HG03442 (cell line): ENCODE measurements at regions not wholly inside any gene's neighbourhood (a gene's known extent, or its start where the extent isn't known, plus 50 kb on each side); places are given as distances from the start of the nearest gene placed in this dataset.

ENCODE experiments used
- ATAC-seq: cut with Tn5 transposase; IDR thresholded peaks from one replicate; pipeline ENCODE4 v1.9.1; 2021; ENCODE audit warnings: mild to moderate bottlenecking, moderate library complexity; ENCODE audit not compliant: unreplicated experiment

- no peak for ATAC-seq
These were observed 205.0 kb downstream of the UBE2E3 start for GRCh38 chr2:181185421-181185820.

DNA sequence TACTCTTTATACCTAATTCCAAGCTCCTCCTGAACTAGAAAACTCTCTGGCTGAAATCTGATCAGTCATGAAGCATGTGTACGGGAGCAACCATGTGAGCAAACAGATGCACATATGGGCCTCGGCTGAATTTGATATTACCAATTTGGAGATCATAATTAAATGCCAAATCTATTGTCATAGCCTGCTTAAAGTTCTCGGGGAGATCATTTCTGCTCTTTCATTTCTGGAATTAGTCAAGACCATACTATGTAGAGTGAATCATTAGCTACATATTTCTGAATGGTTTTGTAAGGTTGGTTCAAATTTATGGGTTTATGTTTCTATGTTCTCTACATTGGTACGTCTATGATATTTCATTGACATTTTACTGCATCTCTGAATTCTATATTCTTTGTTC lies 205.5 kb downstream of the UBE2E3 start:
- ATAC-seq: no peak

GRCh38 chr2:181188605-181189004 lies 208.2 kb downstream of the UBE2E3 start:
- no peak for ATAC-seq

GRCh38 chr2:181189951-181190350 lies 209.5 kb downstream of the UBE2E3 start:
- no peak for ATAC-seq

GRCh38 chr2:181190711-181191110 lies 210.3 kb downstream of the UBE2E3 start:
- ATAC-seq: no peak

GRCh38 chr2:181193550-181193949 lies 213.1 kb downstream of the UBE2E3 start:
- no peak for ATAC-seq

- no peak for ATAC-seq
These were observed 216.0 kb downstream of the UBE2E3 start for GRCh38 chr2:181196401-181196800.

- no peak for ATAC-seq
These were observed 216.8 kb downstream of the UBE2E3 start for GRCh38 chr2:181197140-181197760.

DNA sequence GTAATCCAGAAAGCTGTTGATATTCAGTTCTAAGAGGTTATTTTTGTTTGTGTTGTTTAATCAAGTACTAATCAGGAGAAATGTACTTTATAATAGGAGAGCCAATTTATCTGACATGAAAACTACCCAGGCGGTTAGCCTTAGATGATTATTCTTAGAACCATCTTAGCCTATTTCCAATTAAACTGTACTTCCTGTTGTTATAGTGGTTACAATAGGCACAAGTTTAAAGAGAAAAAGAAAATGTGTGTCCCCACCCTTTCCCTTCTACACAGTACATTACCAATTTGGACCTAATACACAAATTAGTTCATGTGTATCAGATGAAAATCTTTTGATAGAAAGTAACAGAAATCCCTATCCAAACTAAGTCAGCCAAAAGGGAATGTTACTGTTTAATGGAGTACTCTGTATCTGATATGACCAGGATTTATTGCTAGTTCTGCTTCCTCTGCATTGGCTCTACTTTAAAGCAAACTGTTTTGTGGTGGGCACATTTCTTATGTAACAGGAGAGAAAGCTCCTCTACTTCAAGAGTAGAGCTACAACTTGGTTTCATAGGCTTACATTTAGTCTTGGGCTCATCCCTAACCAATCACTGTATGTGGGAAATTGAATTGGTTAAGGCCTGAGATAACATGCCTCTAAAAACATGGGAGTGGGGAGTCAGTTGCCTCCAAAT lies 217.9 kb downstream of the UBE2E3 start:
- ATAC-seq: no peak

- ATAC-seq: no peak
These were observed 223.0 kb downstream of the UBE2E3 start for GRCh38 chr2:181203412-181203811.

GRCh38 chr2:181203916-181204315 lies 223.5 kb downstream of the UBE2E3 start:
- no peak for ATAC-seq

- ATAC-seq: no peak
These were observed 238.0 kb downstream of the UBE2E3 start for GRCh38 chr2:181218401-181218821.

GRCh38 chr2:181223234-181223633 lies 234.0 kb upstream of the ITGA4 start:
- no peak for ATAC-seq

DNA sequence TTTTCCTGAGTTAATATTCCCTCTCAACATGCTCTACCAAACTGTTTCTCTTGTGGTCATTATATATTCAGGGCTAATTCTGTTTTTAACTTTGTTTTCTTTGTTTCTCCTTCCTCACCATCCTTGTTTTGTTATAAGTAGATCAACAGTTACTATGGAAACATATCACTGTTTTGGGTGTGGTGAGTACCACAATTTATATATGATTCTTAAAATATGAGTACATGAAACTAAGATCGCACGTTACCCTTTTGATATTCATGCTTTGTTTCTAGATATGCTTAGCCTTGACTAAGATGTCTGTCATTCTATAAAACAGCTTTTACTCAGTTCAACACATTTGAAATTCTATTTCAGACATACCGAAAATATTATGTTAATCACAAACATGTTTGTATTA lies 232.3 kb upstream of the ITGA4 start:
- no peak for ATAC-seq

GRCh38 chr2:181228661-181229060 lies 228.5 kb upstream of the ITGA4 start:
- no peak for ATAC-seq

DNA sequence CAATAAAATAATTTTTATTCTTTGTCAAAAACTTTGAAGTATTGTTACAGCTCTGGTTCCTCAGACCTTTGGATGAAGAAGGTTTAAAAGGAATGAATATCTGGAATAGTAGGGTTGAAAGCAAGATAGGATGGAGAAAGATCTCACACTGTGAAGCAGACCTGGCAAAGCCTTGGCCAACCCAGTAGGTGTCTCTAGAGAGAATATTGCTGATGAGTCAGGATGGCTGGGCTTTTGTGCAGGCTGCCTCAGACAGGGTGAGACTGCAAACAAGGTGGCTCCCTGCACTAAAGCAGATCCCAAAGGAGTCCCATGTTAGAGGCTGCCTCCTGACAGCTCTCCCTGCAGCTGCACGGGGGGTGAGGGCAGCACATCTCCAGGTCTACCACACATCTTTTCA lies 226.0 kb upstream of the ITGA4 start:
- no peak for ATAC-seq

DNA sequence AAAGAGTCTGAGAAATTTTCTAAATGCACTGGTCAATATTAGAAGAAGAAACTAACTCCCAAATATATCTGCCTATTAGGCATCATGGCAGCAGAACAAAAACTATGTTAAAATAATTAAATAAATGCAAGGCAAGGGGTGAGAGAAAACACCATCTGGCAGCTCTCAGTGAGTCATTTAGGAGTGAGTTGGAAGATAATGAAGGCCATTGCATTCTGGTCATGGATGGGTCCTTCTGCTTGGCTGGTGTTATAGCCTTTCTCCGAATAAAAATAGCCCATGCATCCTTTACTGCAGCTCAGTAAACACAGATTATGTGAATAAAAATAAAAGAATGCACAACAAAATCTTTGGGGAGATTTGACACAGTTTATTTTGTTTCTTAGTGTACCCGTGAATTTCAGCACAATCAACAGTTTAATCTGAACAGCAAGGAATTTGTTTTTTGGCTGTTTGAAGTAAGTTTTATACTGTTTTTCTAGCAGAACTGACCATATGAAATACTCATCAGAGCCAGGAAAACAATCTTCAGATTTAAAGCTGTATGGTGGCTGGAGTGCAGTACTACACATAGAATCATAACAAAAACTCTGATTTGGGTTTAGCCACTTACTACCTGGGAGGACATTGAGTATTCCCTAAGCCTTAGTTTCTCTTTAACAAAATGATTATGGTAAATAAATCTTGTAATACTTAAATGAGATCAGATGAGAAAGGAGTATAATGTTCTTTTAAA lies 225.1 kb upstream of the ITGA4 start:
- no peak for ATAC-seq

- ATAC-seq: no peak
These were observed 222.7 kb upstream of the ITGA4 start for GRCh38 chr2:181234487-181234891.

DNA sequence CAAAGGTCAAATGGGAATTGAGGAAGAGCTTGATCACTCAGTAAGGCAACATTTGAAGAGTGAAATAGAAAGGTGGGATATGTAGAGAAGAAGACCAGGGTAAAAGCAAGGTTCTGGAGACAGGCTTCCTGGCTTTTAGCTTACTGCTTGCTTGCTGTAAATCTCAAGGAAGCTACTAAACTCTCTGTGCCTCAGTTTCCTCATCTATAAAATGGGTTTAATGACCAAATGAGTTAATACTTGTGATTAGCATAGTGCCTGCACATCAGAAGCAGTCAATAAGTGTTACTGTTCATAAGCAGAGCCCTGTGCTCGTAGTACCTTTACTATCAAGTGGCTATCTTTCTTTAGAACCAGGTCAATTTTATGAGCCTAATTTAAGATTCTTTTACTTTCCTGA lies 222.2 kb upstream of the ITGA4 start:
- no peak for ATAC-seq

GRCh38 chr2:181235683-181236459 lies 221.3 kb upstream of the ITGA4 start:
- peak; percentile 98 for ATAC-seq

- ATAC-seq: no peak
These were observed 217.9 kb upstream of the ITGA4 start for GRCh38 chr2:181239201-181239799.
